ENCODE measurements at regions not wholly inside any gene's neighbourhood (a gene's known extent, or its start where the extent isn't known, plus 50 kb on each side); places are given as distances from the start of the nearest gene placed in this dataset.

DNA sequence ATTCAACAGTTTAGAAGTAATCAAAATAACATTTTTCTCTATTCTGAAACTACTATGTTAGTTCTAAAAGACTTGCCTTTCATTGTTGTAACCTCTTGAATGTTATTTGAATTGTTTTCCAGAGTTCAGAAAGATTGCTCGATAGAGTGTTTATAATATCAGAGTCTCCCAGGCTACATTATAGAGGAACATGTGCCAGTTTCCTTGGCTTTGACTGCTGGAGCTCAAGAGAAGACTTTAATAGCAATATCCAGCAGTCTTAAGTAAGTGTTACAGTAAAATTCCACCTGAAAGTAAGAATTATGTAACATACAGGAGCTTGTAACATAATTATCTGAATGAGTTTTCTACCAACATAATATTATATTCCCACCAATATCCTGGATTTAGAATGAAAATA is 991.8 kb upstream of the ADGRB3 start:
- H3K27me3 ChIP-seq (ENCODE audit: insufficient read depth, low read depth, severe bottlenecking), result no peaks in the 10 kb centered on the region
- no peak overlapping the region for H3K4me3 ChIP-seq (ENCODE audit: low read depth, low read length)
- no peaks in the 10 kb centered on the region for H3K36me3 ChIP-seq
- no peak overlapping the region for H3K27ac ChIP-seq
- H3K9me3 ChIP-seq (ENCODE audit: severe bottlenecking), result no peaks in the 10 kb centered on the region
- TF ChIP-seq, protein P1, sequence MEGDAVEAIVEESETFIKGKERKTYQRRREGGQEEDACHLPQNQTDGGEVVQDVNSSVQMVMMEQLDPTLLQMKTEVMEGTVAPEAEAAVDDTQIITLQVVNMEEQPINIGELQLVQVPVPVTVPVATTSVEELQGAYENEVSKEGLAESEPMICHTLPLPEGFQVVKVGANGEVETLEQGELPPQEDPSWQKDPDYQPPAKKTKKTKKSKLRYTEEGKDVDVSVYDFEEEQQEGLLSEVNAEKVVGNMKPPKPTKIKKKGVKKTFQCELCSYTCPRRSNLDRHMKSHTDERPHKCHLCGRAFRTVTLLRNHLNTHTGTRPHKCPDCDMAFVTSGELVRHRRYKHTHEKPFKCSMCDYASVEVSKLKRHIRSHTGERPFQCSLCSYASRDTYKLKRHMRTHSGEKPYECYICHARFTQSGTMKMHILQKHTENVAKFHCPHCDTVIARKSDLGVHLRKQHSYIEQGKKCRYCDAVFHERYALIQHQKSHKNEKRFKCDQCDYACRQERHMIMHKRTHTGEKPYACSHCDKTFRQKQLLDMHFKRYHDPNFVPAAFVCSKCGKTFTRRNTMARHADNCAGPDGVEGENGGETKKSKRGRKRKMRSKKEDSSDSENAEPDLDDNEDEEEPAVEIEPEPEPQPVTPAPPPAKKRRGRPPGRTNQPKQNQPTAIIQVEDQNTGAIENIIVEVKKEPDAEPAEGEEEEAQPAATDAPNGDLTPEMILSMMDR (IDR thresholded peaks at IDR 0.05; ENCODE audit: low read depth, low read length), result no peak
- no peak for DNase-seq

DNA sequence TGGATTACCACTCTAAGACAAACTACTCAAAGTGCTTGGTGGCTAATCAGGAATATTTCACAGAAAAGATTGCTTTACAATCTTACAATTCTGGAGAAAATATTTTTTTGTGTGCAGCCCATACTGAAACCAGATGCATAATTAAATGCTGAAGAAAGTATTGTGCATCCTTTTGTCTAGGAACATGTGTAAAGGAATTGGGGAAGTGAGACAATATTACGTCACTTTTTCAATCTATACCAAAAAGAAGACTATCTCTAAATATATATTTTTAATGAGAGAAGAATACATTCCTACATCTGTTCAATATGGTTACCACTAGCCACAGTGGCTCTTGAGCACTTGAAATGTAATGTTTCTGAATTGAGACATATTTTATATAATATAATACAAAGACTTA is 992.5 kb upstream of the ADGRB3 start:
- no peak for DNase-seq
- Histone ChIP-seq H3K27ac (no peak overlapping the region), H3K9me3 (ENCODE audit: severe bottlenecking) (no peaks in the 10 kb centered on the region), H3K36me3 (no peaks in the 10 kb centered on the region), H3K27me3 (ENCODE audit: insufficient read depth, low read depth, severe bottlenecking) (no peaks in the 10 kb centered on the region), H3K4me3 (ENCODE audit: low read depth, low read length) (no peak overlapping the region)
- TF ChIP-seq, protein P1 (IDR thresholded peaks at IDR 0.05; ENCODE audit: low read depth, low read length), result no peak

DNA sequence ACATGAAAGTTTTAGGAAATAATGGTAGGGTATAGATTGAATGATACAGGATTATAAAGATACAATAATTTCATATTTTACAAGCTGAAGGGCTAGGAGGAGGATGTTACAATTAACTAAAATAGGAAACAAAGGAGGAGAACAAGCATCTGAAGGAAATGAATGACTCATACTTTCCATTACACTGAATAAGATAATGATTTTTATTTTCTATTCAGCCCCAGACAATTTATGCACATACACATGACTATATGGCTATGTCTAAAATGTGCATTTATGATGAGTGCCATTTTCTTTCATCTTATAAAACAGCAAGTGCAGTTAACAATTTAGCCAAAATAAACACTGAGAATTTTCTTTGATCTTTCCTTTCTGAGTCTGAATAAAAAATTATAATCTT is 994.6 kb upstream of the ADGRB3 start:
- Histone ChIP-seq H3K36me3 (no peaks in the 10 kb centered on the region), H3K27ac (no peak overlapping the region), H3K9me3 (ENCODE audit: severe bottlenecking) (no peaks in the 10 kb centered on the region), H3K27me3 (ENCODE audit: insufficient read depth, low read depth, severe bottlenecking) (no peaks in the 10 kb centered on the region), H3K4me3 (ENCODE audit: low read depth, low read length) (no peak overlapping the region)
- no peak for DNase-seq
- TF ChIP-seq, protein P1 (IDR thresholded peaks at IDR 0.05; ENCODE audit: low read depth, low read length), result no peak

DNA sequence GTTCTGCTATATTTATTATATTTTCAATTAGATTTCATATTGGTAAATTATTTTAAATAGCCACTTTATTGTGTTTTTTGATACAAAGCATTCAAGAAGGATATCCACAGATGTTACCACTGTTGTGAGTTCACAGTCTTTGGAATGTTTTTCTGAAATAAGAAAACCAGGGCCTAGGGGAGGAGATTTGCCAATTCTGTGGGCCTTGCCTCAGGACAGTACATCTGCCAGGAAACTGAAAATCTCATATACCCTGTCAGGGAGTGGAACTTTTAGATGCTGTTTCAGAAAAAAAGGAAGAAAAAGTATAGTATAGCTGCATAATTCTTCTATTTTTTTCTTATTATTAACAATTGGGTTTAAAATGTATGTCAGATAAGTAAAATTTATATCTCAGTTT is 995.9 kb upstream of the ADGRB3 start:
- Histone ChIP-seq H3K9me3 (ENCODE audit: severe bottlenecking) (no peaks in the 10 kb centered on the region), H3K4me3 (ENCODE audit: low read depth, low read length) (no peak overlapping the region), H3K27me3 (ENCODE audit: insufficient read depth, low read depth, severe bottlenecking) (no peaks in the 10 kb centered on the region), H3K27ac (no peak overlapping the region), H3K36me3 (no peaks in the 10 kb centered on the region)
- no peak for DNase-seq
- TF ChIP-seq, protein P1 (IDR thresholded peaks at IDR 0.05; ENCODE audit: low read depth, low read length), result no peak

DNA sequence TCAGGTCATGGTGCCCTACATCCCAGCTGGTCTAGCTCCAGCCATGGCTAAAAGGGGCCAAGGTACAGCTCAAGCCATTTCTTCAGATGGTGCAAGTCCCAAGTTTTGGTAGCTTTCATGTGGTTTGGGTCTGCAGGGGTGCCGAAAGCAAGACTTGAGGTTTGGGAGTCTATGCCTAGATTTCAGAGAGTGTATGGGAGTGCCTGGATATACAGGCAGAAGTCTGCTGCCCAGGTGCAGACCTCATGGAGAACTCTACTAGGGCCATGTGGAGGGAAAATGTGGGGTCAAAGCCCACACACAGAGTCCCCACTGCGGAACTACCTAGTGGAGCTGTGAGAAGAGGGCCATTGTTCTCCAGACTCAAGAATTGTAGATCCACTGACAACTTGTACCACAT is 1000.9 kb upstream of the ADGRB3 start:
- H3K4me3 ChIP-seq (ENCODE audit: low read depth, low read length), result no peak overlapping the region
- no peak for DNase-seq
- H3K9me3 ChIP-seq (ENCODE audit: severe bottlenecking), result no peaks in the 10 kb centered on the region
- no peaks in the 10 kb centered on the region for H3K27me3 ChIP-seq (ENCODE audit: insufficient read depth, low read depth, severe bottlenecking)
- no peaks in the 10 kb centered on the region for H3K36me3 ChIP-seq
- H3K27ac ChIP-seq, result no peak overlapping the region
- TF ChIP-seq, protein P1 (IDR thresholded peaks at IDR 0.05; ENCODE audit: low read depth, low read length), result no peak

DNA sequence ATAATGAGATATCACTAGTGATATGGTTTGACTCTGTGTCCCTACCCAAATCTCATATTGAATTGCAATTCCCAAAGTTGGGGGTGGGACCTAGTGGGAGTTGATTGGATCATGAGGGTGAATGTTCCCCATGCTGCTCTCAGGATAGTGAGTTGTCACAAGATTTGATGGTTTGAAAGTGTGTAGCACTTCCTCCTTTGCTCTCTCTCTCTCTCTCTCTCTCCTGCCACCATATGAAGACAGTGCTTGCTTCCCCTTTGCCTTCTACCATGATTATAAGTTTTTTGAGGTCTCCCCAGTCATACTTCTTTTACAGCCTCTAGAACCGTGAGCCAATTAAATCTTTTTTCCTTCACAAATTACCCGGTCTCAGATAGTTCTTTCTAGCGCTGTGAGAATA is 1002.0 kb upstream of the ADGRB3 start:
- TF ChIP-seq, protein P1 (IDR thresholded peaks at IDR 0.05; ENCODE audit: low read depth, low read length), result no peak
- no peak overlapping the region for H3K27ac ChIP-seq

More for the DNA sequence above, 1002.0 kb upstream of the ADGRB3 start:
- Histone ChIP-seq H3K27me3 (ENCODE audit: insufficient read depth, low read depth, severe bottlenecking) (no peaks in the 10 kb centered on the region), H3K4me3 (ENCODE audit: low read depth, low read length) (no peak overlapping the region), H3K36me3 (no peaks in the 10 kb centered on the region), H3K9me3 (ENCODE audit: severe bottlenecking) (no peaks in the 10 kb centered on the region)
- no peak for DNase-seq
